HG03139 (cell line): ENCODE measurements at regions not wholly inside any gene's neighbourhood (a gene's known extent, or its start where the extent isn't known, plus 50 kb on each side); places are given as distances from the start of the nearest gene placed in this dataset.
"Not testable (repeated sequence)": the region's sequence is repeated elsewhere in the genome, so short reads cannot be mapped to it uniquely, and the experiment has no call there.

Experiments
- ATAC-seq: cut with Tn5 transposase; IDR thresholded peaks from one replicate; pipeline ENCODE4 v1.9.1; 2021; ENCODE audit not compliant: unreplicated experiment

DNA sequence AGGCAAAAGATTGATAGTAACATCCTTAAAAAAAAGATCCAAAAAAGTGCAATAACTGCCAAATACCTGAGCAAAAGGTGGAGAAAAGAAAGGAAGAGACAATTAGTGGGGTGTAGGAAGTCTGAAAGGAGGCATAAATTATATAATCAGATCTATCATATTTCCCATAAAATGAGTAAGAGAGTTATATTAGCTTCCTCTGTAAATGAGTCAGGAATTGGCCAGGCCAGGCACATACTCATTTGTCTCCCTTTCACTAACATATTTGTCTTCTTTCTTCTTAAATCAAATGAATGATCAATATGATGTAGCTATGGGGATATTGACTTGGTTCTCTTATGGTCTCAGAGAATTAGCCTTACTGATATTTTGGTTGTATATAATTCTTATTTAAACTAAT is 292.3 kb upstream of the CADM2 start:
- no peak for ATAC-seq

- ATAC-seq, result no peak
These were observed 279.6 kb upstream of the CADM2 start for GRCh38 chr3:84679211-84679610.

DNA sequence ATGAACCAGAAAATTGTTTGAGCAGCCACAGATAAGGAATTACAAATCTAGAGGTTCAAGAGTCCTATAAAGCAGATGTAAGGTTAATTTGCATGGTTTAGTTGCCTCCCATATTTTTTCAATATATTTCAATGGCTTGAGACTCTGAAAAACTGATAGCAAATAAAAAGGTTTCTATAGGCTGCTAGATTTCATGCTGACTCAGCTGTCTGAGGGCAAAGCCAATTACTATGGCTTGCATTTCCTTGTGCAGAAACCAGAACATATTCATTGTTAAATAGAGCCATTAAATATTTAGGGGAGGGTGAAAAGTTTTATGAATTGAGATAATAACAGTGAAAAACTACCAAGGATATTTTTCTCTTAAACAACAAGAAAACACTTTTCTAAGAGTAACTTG is 278.1 kb upstream of the CADM2 start:
- no peak for ATAC-seq

- ATAC-seq, result no peak
These were observed 275.3 kb upstream of the CADM2 start for GRCh38 chr3:84683493-84683892.

DNA sequence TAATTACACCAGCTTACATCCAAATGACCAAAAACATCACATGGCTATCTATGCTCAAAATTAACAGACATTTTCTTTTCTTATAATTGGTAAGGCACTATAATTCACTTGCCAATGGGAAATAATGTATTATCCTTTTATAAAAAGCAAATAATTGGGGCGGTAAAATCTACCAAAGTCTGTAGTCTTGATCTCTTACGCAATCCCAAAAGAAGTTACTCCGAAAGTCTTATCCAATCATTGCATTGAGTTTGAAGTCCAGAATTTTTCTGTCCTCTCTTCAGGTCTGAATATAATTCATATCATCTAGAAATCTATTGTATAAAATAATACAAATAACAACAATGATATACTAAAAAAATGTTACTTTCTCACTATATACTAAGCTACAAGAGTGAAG is 273.3 kb upstream of the CADM2 start:
- no peak for ATAC-seq

GRCh38 chr3:84692261-84692660 is 266.5 kb upstream of the CADM2 start:
- no peak for ATAC-seq

GRCh38 chr3:84710288-84710687 is 248.5 kb upstream of the CADM2 start:
- ATAC-seq, result not testable (repeated sequence)

DNA sequence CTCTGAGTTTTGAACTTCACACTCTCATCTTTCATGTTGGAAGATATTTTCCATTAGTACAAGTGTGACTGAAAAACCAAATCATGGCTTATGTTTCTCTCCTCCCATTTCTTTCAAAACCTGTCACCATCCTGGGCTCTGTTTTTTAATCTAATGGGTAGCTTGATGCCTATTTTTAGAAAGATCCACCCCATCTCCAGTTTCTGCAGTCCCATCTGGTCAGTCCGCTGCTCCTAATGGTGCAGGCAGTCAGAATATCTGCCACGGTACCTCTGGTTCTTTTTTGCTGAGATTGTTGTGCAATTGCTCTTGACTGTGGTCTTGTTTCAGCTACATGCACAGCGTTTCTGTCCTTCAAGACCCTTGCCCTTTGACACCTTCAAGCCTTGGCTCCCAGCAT is 240.9 kb upstream of the CADM2 start:
- ATAC-seq, result no peak

- peak; percentile 81 for ATAC-seq
These were observed 233.9 kb upstream of the CADM2 start for GRCh38 chr3:84724877-84725276.

- no peak for ATAC-seq
These were observed 231.2 kb upstream of the CADM2 start for GRCh38 chr3:84727616-84728015.

GRCh38 chr3:84734731-84735130 is 224.1 kb upstream of the CADM2 start:
- not testable (repeated sequence) for ATAC-seq

DNA sequence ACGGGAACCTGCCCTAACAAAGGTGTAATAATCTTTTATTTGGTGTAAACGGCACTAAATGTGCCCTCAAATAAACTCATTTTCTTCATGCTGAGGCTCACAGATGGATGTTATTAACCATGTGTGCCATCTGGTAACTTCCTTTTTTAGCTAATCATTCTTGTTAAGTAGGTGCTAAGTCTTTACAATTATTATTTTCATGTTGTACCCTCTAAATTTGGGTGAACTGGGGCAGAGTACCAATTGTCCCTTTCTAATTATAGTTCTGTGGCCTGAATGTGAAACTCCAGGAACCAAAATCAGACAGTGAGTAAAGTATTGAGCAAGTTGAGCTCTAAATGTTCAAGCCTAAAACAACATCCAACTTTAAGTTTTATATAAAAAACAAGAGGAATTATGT is 220.7 kb upstream of the CADM2 start:
- ATAC-seq, result no peak

DNA sequence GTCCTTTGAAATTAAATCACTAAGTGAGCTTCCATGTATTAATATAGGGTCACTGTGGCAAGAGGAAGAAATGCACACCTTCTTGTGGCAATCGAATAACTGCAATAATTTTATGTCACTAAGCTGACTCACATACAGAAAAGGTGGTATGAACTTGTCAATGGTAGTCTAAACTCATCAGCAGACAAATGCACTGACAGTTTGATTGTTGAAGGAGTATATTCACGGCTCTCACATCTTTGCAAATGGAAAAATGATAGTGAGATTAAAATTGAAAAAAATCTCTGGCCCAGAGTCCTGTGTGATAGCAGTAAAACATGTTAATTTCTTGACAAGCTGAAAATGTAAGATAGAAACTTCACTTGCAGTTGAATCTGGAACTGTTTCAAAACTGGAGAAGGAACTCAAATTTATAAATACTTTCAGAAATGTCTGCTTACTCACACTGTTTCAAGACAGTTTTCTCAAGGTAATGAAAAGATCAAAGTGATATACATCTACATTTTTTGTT is 215.8 kb upstream of the CADM2 start:
- no peak for ATAC-seq

DNA sequence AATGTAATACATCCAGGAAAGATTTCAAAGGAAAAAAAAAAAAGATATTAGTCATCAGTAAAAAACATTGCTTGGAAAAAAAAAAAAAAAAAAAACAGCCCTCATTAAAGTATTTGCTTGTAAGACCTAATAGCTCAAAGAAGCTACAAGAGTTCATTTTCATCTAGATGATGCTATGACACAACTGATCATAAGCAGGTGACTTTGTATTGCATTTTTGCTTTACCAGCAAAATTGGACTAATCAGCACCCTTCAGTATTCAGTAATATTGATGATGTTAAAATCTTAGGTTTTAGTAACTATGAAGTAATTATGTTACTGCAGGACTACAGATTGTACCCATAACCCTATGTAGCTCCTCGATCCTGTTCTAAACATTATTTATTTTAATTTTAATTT is 214.7 kb upstream of the CADM2 start:
- ATAC-seq, result no peak

DNA sequence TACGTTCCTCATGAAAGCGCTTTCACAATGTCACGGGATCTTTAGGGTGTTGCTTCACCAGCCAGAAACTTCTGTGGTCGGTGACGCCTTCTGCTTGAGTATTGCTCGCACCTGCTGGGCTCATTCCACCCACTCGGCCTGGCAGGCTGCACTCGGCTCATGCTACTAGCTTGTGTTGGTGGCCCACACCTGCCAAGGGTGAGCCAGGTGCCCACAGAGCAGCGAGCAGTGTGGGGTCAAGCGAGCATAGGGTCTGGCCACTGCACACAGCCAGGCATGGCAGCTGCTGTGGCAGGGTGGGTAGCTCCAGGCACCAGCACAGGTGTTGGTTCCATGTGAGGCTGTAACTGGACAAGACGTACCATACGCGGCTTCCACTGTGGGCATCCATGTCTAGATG is 202.9 kb upstream of the CADM2 start:
- ATAC-seq, result no peak

DNA sequence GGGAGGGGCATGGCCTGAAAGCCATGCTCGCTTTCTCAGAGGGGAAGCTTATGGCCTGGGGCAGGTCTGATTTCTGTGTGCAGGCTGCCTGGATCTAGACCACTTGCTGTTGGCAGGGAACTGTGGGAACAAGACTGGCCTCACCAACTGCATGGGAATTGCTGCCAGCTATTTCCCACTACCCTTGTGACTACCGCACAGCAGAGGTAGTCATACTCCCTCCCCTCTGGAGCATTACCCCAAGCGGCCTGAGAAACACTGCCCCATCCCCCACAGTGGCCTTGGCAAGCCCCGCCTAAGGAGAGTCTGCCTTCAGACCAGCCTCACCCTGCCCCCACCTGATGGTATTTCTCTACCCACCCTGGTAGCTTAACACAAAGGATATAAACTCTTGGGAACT is 199.4 kb upstream of the CADM2 start:
- no peak for ATAC-seq

- no peak for ATAC-seq
These were observed 185.9 kb upstream of the CADM2 start for GRCh38 chr3:84772841-84773240.

GRCh38 chr3:84783281-84783680 is 175.5 kb upstream of the CADM2 start:
- no peak for ATAC-seq

- no peak for ATAC-seq
These were observed 168.8 kb upstream of the CADM2 start for GRCh38 chr3:84789961-84790360.

GRCh38 chr3:84806958-84807357 is 151.8 kb upstream of the CADM2 start:
- no peak for ATAC-seq

GRCh38 chr3:84820126-84820525 is 138.7 kb upstream of the CADM2 start:
- no peak for ATAC-seq

DNA sequence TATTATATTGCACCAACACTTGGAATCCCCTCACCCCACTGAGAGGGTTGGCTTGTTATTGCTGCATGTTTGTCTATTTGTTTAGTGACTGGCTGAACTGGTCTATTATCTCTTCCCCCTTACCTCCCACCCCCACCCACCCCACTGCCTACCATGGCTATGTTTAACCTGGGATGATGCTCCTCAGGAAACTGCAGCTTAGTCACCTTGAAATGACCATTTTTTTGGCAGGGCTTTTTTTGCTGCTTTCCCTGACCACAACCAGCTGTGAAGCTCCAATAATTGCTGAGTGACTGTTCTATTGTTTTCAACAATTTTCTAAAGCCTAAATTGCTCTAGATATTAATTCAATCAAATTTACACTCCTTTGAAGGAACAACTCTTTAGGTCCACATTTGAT is 137.9 kb upstream of the CADM2 start:
- ATAC-seq, result no peak

GRCh38 chr3:84825817-84826216 is 133.0 kb upstream of the CADM2 start:
- no peak for ATAC-seq

- no peak for ATAC-seq
These were observed 128.3 kb upstream of the CADM2 start for GRCh38 chr3:84830476-84830875.
